Mesothelial cell of epicardium (in vitro differentiated cells): ENCODE measurements at regions not wholly inside any gene's neighbourhood (a gene's known extent, or its start where the extent isn't known, plus 50 kb on each side); places are given as distances from the start of the nearest gene placed in this dataset.

ENCODE experiments used
- DNase-seq, 2 experiments: peaks; one replicate each; pipeline ENCODE4 v3.0.0; 2021; ENCODE audit warnings: low spot score in 2 of 2; ENCODE audit not compliant: unreplicated experiment in 2 of 2
- H3K27ac Mint-ChIP-seq: 2 replicates; pipeline ENCODE4 v1.8.0; 2021; ENCODE audit warnings: mixed read lengths
- H3K27me3 Mint-ChIP-seq: 2 replicates; pipeline ENCODE4 v1.8.0; 2021; ENCODE audit warnings: low read depth, mixed read lengths
- H3K36me3 Mint-ChIP-seq: 2 replicates; pipeline ENCODE4 v1.8.0; 2021; ENCODE audit warnings: mixed read lengths
- H3K4me1 Mint-ChIP-seq: 2 replicates; pipeline ENCODE4 v1.8.0; 2021; ENCODE audit warnings: mixed read lengths
- H3K4me3 Mint-ChIP-seq: 2 replicates; pipeline ENCODE4 v1.8.0; 2021; ENCODE audit warnings: mild to moderate bottlenecking, moderate library complexity, mixed read lengths
- H3K9me3 Mint-ChIP-seq: 2 replicates; pipeline ENCODE4 v1.8.0; 2021; ENCODE audit warnings: mixed read lengths
- CTCF ChIP-seq: fragments of 200-600 bp; sonication (generic); IDR thresholded peaks from one replicate; pipeline ENCODE4 v1.5.0; 2021; ENCODE audit warnings: antibody characterized with exemption; ENCODE audit not compliant: unreplicated experiment

GRCh38 chr2:11103984-11104793 lies 51.1 kb upstream of the SLC66A3 start:
- Mint-ChIP-seq H3K9me3 (peaks cover 5% of the 10 kb centered on the region), H3K4me3 (no peak overlapping the region), H3K4me1 (no peaks in the 10 kb centered on the region), H3K36me3 (no peaks in the 10 kb centered on the region), H3K27ac (no peak overlapping the region), H3K27me3 (peaks cover 10% of the 10 kb centered on the region)
- no peak for DNase-seq
- TF ChIP-seq CTCF = no peak

- no peak for DNase-seq
- Mint-ChIP-seq H3K27ac (no peak overlapping the region), H3K27me3 (peaks cover 7% of the 10 kb centered on the region), H3K36me3 (no peaks in the 10 kb centered on the region), H3K9me3 (peaks cover 5% of the 10 kb centered on the region), H3K4me1 (no peaks in the 10 kb centered on the region), H3K4me3 (no peak overlapping the region)
- TF ChIP-seq CTCF = no peak
These were observed 50.2 kb upstream of the SLC66A3 start for GRCh38 chr2:11104794-11105660.
